ENCODE measurements at regions not wholly inside any gene's neighbourhood (a gene's known extent, or its start where the extent isn't known, plus 50 kb on each side); places are given as distances from the start of the nearest gene placed in this dataset.
"Not testable (repeated sequence)": the region's sequence is repeated elsewhere in the genome, so short reads cannot be mapped to it uniquely, and the experiment has no call there.

GRCh38 chr1:228650141-228650540 is 85.1 kb upstream of the RHOU start:
- Histone ChIP-seq H3K4me3 (ENCODE audit: low read depth, low read length) (no peak overlapping the region), H3K27me3 (replicated peaks; ENCODE audit: control insufficient read depth, insufficient read depth, low read length) (no peaks in the 10 kb centered on the region; the same call in 1 of the 2 replicates), H3K4me1 (no peaks in the 10 kb centered on the region), H3K9me3 (no peaks in the 10 kb centered on the region), H3K36me3 (ENCODE audit: control insufficient read depth, insufficient read depth, low read length) (no peaks in the 10 kb centered on the region)
- BruUV-seq (replicated peaks): no TSS peak
- Mint-ChIP-seq H3K4me1 (ENCODE audit: low read depth, unreplicated experiment) (peaks cover 7% of the 10 kb centered on the region), H3K4me3 (ENCODE audit: unreplicated experiment) (no peak overlapping the region), H3K27me3 (ENCODE audit: insufficient read depth, unreplicated experiment) (no peaks in the 10 kb centered on the region), H3K27ac (ENCODE audit: unreplicated experiment) (no peak overlapping the region), H3K36me3 (ENCODE audit: insufficient read depth, unreplicated experiment) (peaks cover 6% of the 10 kb centered on the region), H3K9me3 (ENCODE audit: unreplicated experiment) (no peaks in the 10 kb centered on the region)
- no peak for DNase-seq
- TF ChIP-seq, protein P1, sequence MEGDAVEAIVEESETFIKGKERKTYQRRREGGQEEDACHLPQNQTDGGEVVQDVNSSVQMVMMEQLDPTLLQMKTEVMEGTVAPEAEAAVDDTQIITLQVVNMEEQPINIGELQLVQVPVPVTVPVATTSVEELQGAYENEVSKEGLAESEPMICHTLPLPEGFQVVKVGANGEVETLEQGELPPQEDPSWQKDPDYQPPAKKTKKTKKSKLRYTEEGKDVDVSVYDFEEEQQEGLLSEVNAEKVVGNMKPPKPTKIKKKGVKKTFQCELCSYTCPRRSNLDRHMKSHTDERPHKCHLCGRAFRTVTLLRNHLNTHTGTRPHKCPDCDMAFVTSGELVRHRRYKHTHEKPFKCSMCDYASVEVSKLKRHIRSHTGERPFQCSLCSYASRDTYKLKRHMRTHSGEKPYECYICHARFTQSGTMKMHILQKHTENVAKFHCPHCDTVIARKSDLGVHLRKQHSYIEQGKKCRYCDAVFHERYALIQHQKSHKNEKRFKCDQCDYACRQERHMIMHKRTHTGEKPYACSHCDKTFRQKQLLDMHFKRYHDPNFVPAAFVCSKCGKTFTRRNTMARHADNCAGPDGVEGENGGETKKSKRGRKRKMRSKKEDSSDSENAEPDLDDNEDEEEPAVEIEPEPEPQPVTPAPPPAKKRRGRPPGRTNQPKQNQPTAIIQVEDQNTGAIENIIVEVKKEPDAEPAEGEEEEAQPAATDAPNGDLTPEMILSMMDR (IDR thresholded peaks at IDR 0.05; ENCODE audit: insufficient read depth in 1 of 2, low read depth in 1 of 2, low read length in 1 of 2, severe bottlenecking in 1 of 2, unreplicated experiment in 1 of 2): no peak
- CTCF ChIA-PET: no interaction called here
- intact Hi-C loops (cut with micrococcal nuclease; ENCODE audit: unreplicated experiment): no loop called here
- POLR2A ChIA-PET: no interaction called here

DNA sequence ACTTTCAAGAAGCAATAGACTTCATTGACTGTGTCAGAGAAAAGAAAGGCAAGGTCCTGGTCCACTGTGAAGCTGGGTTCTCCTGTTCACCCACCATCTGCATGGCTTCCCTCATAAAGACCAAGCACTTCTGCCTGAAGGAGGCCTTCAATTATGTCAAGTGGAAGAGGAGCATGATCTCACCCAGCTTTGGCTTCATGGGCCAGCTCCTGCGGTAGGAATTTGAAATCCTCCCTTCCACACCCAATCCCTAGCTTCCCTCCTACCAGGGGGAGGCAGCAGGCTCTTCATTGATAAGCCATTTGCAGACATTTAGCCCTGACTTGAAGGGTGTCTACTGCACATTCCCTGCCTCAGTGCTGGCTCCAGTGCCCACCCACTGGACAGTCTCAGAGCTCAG is 84.3 kb upstream of the RHOU start:
- no TSS peak for BruUV-seq (replicated peaks)
- H3K27me3 Mint-ChIP-seq (ENCODE audit: insufficient read depth, unreplicated experiment): no peaks in the 10 kb centered on the region
- H3K36me3 Mint-ChIP-seq (ENCODE audit: insufficient read depth, unreplicated experiment): peaks cover 6% of the 10 kb centered on the region
- H3K36me3 ChIP-seq (ENCODE audit: control insufficient read depth, insufficient read depth, low read length): no peaks in the 10 kb centered on the region
- intact Hi-C loops (cut with micrococcal nuclease; ENCODE audit: unreplicated experiment): no loop called here
- no peak overlapping the region for H3K27ac Mint-ChIP-seq (ENCODE audit: unreplicated experiment)
- no peaks in the 10 kb centered on the region; the same call in 1 of the 2 replicates for H3K27me3 ChIP-seq (replicated peaks; ENCODE audit: control insufficient read depth, insufficient read depth, low read length)
- no peaks in the 10 kb centered on the region for H3K4me1 ChIP-seq
- ChIA-PET POLR2A (no interaction called here), CTCF (no interaction called here)
- TF ChIP-seq, protein P1 (IDR thresholded peaks at IDR 0.05; ENCODE audit: insufficient read depth in 1 of 2, low read depth in 1 of 2, low read length in 1 of 2, severe bottlenecking in 1 of 2, unreplicated experiment in 1 of 2): no peak
- no peaks in the 10 kb centered on the region for H3K9me3 ChIP-seq
- H3K4me3 Mint-ChIP-seq (ENCODE audit: unreplicated experiment): no peak overlapping the region
- DNase-seq: no peak
- H3K9me3 Mint-ChIP-seq (ENCODE audit: unreplicated experiment): no peaks in the 10 kb centered on the region
- H3K4me3 ChIP-seq (ENCODE audit: low read depth, low read length): no peak overlapping the region
- H3K4me1 Mint-ChIP-seq (ENCODE audit: low read depth, unreplicated experiment): peaks cover 7% of the 10 kb centered on the region

DNA sequence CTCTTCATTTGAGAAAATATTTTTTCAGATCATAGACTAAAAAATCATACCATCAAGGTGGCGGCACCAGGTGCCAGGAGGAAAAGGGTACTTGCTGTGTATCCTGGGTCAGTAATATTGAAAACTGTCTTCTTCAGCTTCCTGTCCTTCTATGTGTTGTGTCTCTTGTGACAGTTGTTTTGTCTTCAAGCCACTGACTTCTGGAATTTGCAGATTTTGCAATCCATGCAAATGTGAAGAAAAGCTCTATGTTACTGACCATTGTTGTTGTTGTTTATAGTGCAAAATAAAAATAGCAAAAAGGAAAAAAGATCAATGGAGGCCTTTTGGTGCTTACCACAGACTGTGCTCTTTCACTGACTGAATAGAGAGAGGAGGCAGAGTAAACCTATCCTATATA is 83.2 kb upstream of the RHOU start:
- intact Hi-C loops (cut with micrococcal nuclease; ENCODE audit: unreplicated experiment): no loop called here
- peaks cover 6% of the 10 kb centered on the region for H3K36me3 Mint-ChIP-seq (ENCODE audit: insufficient read depth, unreplicated experiment)
- H3K27ac Mint-ChIP-seq (ENCODE audit: unreplicated experiment): no peak overlapping the region
- Histone ChIP-seq H3K4me1 (no peaks in the 10 kb centered on the region), H3K36me3 (ENCODE audit: control insufficient read depth, insufficient read depth, low read length) (no peaks in the 10 kb centered on the region), H3K4me3 (ENCODE audit: low read depth, low read length) (no peak overlapping the region), H3K27me3 (replicated peaks; ENCODE audit: control insufficient read depth, insufficient read depth, low read length) (no peaks in the 10 kb centered on the region; the same call in 1 of the 2 replicates), H3K9me3 (no peaks in the 10 kb centered on the region)
- no peaks in the 10 kb centered on the region for H3K9me3 Mint-ChIP-seq (ENCODE audit: unreplicated experiment)
- no peak overlapping the region for H3K4me3 Mint-ChIP-seq (ENCODE audit: unreplicated experiment)
- TF ChIP-seq, protein P1 (IDR thresholded peaks at IDR 0.05; ENCODE audit: insufficient read depth in 1 of 2, low read depth in 1 of 2, low read length in 1 of 2, severe bottlenecking in 1 of 2, unreplicated experiment in 1 of 2): no peak
- no peaks in the 10 kb centered on the region for H3K27me3 Mint-ChIP-seq (ENCODE audit: insufficient read depth, unreplicated experiment)
- DNase-seq: no peak
- no TSS peak for BruUV-seq (replicated peaks)
- CTCF ChIA-PET: no interaction called here
- POLR2A ChIA-PET: no interaction called here
- peaks cover 7% of the 10 kb centered on the region for H3K4me1 Mint-ChIP-seq (ENCODE audit: low read depth, unreplicated experiment)

DNA sequence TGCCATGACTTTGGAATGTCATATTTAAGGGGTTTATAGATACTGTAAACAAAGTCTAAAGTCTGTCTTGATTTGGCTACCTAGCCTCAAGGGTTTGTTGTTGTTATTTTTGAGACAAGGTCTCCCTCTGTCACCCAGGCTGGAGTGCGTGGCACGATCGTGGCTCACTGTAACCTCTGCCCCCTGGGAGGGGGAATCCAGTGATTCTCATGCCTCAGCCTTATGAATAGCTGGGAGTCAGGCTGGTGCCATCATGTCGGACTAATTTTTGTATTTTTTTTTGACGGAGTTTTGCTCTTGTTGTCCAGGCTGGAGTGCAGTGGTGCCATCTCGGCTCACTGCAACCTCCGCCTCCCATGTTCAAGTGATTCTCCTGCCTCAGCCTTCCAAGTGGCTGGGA is 82.2 kb upstream of the RHOU start:
- H3K27me3 Mint-ChIP-seq (ENCODE audit: insufficient read depth, unreplicated experiment); H3K4me3 Mint-ChIP-seq (ENCODE audit: unreplicated experiment); H3K9me3 Mint-ChIP-seq (ENCODE audit: unreplicated experiment); H3K9me3 ChIP-seq; H3K36me3 ChIP-seq (ENCODE audit: control insufficient read depth, insufficient read depth, low read length); H3K4me1 ChIP-seq; H3K4me1 Mint-ChIP-seq (ENCODE audit: low read depth, unreplicated experiment); H3K27me3 ChIP-seq (replicated peaks; ENCODE audit: control insufficient read depth, insufficient read depth, low read length); DNase-seq; H3K36me3 Mint-ChIP-seq (ENCODE audit: insufficient read depth, unreplicated experiment); POLR2A ChIA-PET; CTCF ChIA-PET; H3K4me3 ChIP-seq (ENCODE audit: low read depth, low read length); BruUV-seq (replicated peaks); H3K27ac Mint-ChIP-seq (ENCODE audit: unreplicated experiment); intact Hi-C loops (cut with micrococcal nuclease; ENCODE audit: unreplicated experiment): not testable (repeated sequence)

Measured in Caco-2 (cell line).